ENCODE measurements at regions not wholly inside any gene's neighbourhood (a gene's known extent, or its start where the extent isn't known, plus 50 kb on each side); places are given as distances from the start of the nearest gene placed in this dataset.
"Not testable (repeated sequence)": the region's sequence is repeated elsewhere in the genome, so short reads cannot be mapped to it uniquely, and the experiment has no call there.

DNA sequence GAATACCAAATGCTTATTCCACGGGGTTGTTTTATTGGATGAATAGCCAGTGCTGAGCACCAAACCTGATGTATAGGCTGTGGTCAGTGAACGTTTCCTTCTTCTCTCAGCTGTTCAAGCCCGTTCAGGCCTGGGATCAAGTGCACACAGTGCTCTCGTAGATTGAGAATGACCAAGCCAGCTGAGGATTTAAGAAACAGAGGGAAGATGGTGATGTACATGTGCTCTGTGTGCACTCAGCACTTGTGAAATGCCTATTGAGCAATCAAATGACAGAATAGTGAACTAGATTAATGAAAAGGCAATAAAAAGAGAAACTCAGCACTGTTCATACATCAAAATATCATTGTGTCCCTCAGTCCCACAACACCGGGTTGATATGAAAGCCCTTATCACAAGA is 302.5 kb downstream of the BMPER start:
- peaks cover 2% of the 10 kb centered on the region for H3K9me3 Mint-ChIP-seq
- no peak overlapping the region for H3K27ac Mint-ChIP-seq
- no peak overlapping the region for H3K4me3 Mint-ChIP-seq
- H3K27me3 Mint-ChIP-seq = no peaks in the 10 kb centered on the region
- no peak for DNase-seq
- H3K4me1 Mint-ChIP-seq = no peaks in the 10 kb centered on the region
- no peaks in the 10 kb centered on the region for H3K36me3 Mint-ChIP-seq

DNA sequence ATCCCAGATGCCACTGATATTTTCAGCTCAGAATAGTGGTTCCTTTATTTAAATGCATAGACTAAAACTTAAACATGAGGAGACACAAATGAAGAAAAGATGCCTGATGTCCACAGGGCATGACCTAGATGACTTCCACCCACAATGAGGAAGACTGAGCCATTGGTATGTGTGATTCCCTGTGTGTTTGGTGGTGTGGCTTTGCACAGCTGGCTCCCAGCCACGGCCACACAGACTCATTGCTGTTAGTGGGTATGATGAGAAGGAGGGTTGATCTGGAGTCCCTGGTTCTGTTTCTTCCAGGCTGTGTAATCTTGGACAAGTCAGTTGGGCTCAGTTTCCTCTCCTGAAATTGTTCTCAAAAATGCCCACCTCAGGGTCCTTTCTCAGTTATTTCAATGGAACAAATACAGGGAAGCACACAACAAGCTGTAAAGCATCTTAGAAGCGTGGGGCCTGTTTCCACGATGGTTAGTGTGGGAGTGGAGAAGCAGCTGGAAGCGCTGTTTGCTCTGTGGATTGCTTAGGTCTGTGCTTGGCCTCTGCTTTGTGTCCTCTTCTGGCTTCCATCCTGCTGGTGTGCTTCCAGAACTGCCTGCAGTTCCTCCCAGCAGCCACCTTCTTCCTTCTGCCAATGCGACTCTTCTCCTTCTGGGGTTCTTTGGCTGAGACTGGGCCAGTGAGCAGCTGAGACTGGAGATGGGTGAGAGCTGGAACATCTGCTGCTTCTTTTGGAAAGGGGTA is 303.7 kb downstream of the BMPER start:
- DNase-seq = no peak
- H3K27ac Mint-ChIP-seq = no peak overlapping the region
- no peaks in the 10 kb centered on the region for H3K27me3 Mint-ChIP-seq
- no peaks in the 10 kb centered on the region for H3K36me3 Mint-ChIP-seq
- H3K4me3 Mint-ChIP-seq = no peak overlapping the region
- H3K4me1 Mint-ChIP-seq = no peaks in the 10 kb centered on the region
- H3K9me3 Mint-ChIP-seq = peaks cover 2% of the 10 kb centered on the region

DNA sequence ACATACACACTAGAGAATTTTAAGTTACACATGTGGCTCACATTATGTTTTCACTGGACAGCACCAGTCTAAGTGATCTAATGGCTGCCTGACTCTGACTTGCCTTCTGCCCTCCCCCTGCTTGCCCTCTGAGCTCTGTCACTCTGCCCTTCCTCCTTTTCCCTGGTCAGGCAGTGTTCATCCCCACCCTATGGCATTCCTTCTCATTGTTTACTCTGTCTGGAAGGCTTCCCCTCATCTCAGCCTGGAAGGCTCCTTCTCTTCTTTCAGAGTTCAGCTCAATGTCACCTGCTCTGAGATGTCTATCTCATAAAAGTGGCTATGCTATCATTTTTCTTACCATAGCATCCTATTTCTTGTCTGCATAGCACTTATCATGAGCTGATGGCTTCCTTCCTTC is 305.7 kb downstream of the BMPER start:
- Mint-ChIP-seq H3K4me1 (no peaks in the 10 kb centered on the region), H3K27me3 (no peaks in the 10 kb centered on the region), H3K4me3 (no peak overlapping the region), H3K36me3 (no peaks in the 10 kb centered on the region), H3K9me3 (peaks cover under 1% of the 10 kb centered on the region), H3K27ac (no peak overlapping the region)
- DNase-seq = no peak

DNA sequence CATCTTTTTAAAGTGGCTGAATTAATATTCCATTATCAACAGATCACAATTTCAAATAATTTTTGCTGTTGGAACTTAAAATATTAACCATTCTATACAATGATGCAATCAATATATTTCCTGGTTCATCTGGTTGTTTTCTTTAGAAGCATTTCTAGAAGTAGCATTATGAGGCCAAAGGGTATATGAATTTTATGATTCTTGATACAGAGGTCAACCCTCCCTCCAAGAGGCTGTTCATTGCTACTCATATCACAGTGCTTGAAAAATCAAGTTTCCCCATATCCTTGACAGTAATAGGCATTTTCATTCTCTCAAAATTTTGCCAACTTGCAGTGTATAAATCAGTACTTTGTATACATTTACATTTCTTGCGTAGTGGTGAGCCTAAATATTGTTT is 312.6 kb downstream of the BMPER start:
- Mint-ChIP-seq H3K4me3 (no peak overlapping the region), H3K36me3 (no peaks in the 10 kb centered on the region), H3K4me1 (no peaks in the 10 kb centered on the region), H3K27ac (no peak overlapping the region), H3K27me3 (no peaks in the 10 kb centered on the region), H3K9me3 (no peaks in the 10 kb centered on the region)
- DNase-seq = no peak

DNA sequence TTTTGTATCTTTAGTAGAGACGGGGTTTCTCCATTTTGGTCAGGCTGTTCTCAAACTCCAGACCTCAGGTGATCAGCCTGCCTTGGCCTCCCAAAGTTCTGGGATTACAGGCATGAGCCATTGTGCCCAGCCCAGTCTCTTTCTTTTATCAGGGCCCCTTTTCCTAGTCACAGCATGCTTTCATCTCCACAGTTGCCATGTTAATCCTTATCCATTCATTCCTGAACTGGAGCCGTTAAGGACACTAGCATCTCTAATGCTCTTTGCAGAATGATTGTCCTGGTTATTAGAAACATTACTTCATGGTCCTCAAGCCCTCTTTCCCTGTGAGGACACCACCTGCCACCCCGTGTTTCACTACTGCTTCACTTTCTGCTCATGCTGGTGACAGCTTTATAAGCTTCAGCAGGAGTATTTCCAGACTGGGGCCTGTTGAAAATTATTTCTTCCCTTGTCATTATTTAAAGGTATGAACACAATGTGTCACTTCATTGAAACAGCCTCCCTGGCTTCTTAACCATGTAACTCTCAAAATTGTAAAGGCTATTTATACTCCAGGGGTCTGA is 313.9 kb downstream of the BMPER start:
- no peaks in the 10 kb centered on the region for H3K36me3 Mint-ChIP-seq
- no peak for DNase-seq
- no peaks in the 10 kb centered on the region for H3K4me1 Mint-ChIP-seq
- no peaks in the 10 kb centered on the region for H3K27me3 Mint-ChIP-seq
- H3K4me3 Mint-ChIP-seq = no peak overlapping the region
- H3K27ac Mint-ChIP-seq = no peak overlapping the region
- no peaks in the 10 kb centered on the region for H3K9me3 Mint-ChIP-seq

DNA sequence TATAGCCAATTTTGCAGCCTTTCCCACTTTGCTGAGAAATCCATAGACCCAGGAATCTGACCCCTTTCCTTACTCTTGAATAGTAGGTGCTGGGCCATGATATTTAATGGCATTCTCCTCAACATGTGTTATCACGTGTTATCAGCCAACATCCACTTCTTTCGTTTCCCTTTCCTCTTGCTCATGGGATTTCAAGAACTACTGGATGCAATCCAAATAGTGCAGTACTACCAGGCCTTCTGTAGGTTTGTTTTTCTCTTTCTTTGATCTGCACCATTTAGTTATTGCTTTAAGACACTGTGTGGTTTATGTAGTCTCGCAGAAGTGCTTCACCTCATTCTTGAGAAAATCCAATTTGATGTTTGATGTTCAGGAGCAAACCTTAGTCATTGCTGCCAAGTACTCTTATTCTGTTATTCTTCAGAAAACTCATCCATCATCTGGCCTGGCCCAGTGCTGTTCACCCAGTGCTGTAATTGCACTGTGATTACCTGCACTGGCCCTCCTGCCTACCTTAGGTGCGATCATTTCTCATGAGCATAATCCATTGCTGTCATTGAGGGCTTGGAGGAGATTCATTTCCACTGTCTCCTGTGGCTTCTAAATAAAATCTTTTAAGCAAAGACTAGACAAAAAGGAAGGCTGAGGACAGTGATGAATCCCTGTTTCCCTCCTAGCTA is 315.3 kb downstream of the BMPER start:
- DNase-seq = no peak
- no peaks in the 10 kb centered on the region for H3K4me1 Mint-ChIP-seq
- H3K4me3 Mint-ChIP-seq = no peak overlapping the region
- H3K27ac Mint-ChIP-seq = no peak overlapping the region
- no peaks in the 10 kb centered on the region for H3K36me3 Mint-ChIP-seq
- H3K27me3 Mint-ChIP-seq = no peaks in the 10 kb centered on the region
- H3K9me3 Mint-ChIP-seq = no peaks in the 10 kb centered on the region

DNA sequence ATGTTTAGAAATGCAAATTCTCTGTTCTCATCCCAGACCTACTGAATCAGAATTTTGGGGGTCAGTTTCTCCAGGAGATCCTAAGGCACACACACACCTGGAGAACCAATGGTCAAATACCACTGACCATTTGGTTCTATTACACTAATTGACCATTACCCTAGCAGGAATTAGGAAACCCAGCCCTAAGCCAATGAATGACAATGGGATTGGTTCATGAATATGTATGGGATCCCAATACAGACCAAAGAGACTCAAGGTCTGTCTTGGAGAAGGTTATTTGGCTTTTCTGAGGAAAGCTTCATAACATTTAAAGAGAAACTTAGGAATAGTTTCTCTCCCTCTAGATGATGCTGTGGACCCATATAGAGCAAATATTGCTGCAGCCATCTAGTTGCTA is 317.0 kb downstream of the BMPER start:
- Mint-ChIP-seq H3K4me3 (no peak overlapping the region), H3K27me3 (no peaks in the 10 kb centered on the region), H3K27ac (no peak overlapping the region), H3K9me3 (no peaks in the 10 kb centered on the region), H3K36me3 (no peaks in the 10 kb centered on the region), H3K4me1 (no peaks in the 10 kb centered on the region)
- no peak for DNase-seq

DNA sequence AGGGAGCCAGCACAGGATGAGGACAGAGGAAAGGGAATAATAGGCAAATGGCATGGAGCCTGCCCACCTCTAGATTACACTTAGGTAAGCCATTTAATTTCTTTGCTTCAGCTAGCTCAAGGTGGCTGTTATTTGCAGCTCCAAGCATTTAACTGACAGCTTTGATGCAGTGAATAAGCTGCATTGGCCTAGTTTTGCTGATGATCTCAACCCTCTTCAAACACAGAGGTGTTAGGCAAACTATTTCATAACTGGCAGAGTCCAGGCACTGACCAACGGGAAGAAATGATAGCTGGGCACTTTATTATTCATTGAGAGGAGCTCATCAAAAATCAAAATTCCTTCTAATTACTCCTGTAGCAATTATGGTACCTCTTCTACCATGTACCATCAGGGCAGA is 317.4 kb downstream of the BMPER start:
- no peaks in the 10 kb centered on the region for H3K4me1 Mint-ChIP-seq

DNA sequence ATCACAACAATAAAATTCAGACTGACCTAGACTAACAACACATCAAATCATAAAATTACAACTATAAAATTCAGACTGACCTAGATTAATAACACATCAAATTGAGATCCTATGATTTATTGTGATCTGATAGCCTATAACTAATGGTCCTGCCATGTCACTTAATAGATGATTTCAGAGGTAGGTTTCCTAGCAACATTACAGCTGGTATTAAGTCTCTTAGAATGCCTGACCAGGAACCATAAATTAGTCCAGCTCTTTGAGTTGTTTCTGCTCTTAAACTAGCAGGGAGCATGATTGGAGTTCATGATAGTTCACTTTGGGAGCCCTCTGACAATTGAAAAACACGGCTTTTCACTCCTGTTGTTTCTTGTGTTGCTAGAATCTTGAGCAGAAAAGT is 318.9 kb downstream of the BMPER start:
- H3K27ac Mint-ChIP-seq = no peak overlapping the region
- DNase-seq = no peak
- H3K4me3 Mint-ChIP-seq = no peak overlapping the region
- H3K9me3 Mint-ChIP-seq = no peaks in the 10 kb centered on the region
- no peaks in the 10 kb centered on the region for H3K4me1 Mint-ChIP-seq
- H3K36me3 Mint-ChIP-seq = no peaks in the 10 kb centered on the region
- no peaks in the 10 kb centered on the region for H3K27me3 Mint-ChIP-seq

More for the DNA sequence above, 317.4 kb downstream of the BMPER start:
- H3K27me3 Mint-ChIP-seq = no peaks in the 10 kb centered on the region
- H3K9me3 Mint-ChIP-seq = no peaks in the 10 kb centered on the region
- DNase-seq = no peak
- no peaks in the 10 kb centered on the region for H3K36me3 Mint-ChIP-seq
- no peak overlapping the region for H3K4me3 Mint-ChIP-seq
- no peak overlapping the region for H3K27ac Mint-ChIP-seq

DNA sequence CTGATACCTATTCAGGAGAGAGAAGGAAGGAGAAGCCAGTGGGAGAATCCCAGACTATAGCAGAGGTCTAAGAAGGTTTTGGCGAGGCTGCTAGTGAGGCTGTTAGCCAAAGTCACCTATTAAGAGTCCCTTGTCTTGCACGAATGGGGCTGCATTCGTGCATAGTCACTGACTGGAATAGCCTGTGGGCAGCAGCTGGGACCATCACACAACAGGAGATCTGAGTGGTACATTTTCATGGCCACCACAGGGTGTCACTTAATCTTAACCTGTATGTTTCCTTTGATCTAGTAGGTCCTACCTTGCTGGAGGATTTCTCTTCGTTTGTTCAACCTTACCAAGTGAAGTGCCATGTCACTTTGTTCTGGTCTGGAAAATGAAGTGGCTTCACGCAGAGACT is 319.9 kb downstream of the BMPER start:
- Mint-ChIP-seq H3K4me1 (no peaks in the 10 kb centered on the region), H3K36me3 (no peaks in the 10 kb centered on the region), H3K27me3 (no peaks in the 10 kb centered on the region), H3K9me3 (peaks cover 5% of the 10 kb centered on the region), H3K4me3 (no peak overlapping the region), H3K27ac (no peak overlapping the region)
- no peak for DNase-seq

DNA sequence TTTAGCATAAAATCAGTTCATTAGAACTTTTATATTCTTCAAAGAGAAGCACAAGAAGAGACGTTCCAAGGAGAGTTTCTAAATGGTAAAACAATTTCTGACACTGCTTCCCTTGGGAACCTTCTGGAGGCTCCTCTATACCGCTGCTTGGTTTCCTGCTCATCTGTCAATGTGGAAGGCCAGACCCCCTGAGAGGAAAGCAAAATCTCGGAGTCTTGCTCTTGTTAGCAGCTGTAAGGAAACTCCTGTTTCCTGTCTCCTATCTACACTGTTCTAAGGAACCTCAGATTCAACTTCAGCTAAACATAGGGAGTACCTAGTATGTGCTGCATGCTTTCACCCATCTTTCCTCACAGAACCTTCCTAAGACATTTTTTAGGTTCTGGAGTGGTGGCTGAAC is 322.2 kb downstream of the BMPER start:
- no peak overlapping the region for H3K27ac Mint-ChIP-seq
- H3K9me3 Mint-ChIP-seq = peaks cover 13% of the 10 kb centered on the region
- no peak for DNase-seq
- no peaks in the 10 kb centered on the region for H3K4me1 Mint-ChIP-seq
- H3K27me3 Mint-ChIP-seq = no peaks in the 10 kb centered on the region
- H3K4me3 Mint-ChIP-seq = no peak overlapping the region
- no peaks in the 10 kb centered on the region for H3K36me3 Mint-ChIP-seq

DNA sequence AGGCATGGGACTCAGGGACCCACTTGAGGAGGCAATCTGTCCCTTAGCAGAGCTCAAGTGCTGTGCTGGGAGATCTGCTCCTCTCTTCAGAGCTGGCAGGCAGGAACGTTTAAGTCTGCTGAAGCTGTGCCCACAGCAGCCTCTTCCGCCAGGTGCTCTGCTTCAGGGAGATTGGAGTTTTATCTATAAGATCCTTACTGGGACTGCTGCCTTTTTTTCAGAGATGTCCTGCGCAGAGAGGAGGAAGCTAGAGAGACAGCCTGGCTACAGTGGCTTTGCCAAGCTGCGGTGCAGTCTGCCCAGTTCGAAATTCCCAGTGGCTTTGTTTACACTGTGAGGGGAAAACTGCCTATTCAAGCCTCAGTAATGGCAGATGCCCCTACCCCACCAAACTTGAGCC is 329.8 kb downstream of the BMPER start:
- not testable (repeated sequence) for H3K4me1 Mint-ChIP-seq

DNA sequence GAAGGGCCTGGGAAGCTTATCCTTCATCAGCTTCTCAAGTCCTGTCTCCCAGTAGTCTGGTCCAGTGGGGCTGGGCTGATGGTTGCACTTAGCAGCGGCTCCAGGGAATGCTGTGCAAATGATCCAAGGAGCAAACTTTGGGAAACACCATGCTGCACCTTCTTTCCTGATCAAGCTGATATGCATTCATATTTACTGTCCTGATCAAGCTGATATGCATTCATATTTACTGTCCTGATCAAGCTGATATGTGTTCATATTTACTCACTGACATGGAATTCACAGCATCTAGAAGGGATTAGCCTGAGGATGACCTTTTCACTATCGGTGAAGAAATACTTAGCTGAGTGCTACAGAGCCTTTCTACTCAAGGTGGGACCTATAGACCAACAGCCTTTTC is 330.7 kb downstream of the BMPER start:
- H3K4me3 Mint-ChIP-seq = no peak overlapping the region
- peaks cover 3% of the 10 kb centered on the region for H3K9me3 Mint-ChIP-seq
- no peaks in the 10 kb centered on the region for H3K36me3 Mint-ChIP-seq
- no peaks in the 10 kb centered on the region for H3K27me3 Mint-ChIP-seq
- H3K27ac Mint-ChIP-seq = no peak overlapping the region
- no peaks in the 10 kb centered on the region for H3K4me1 Mint-ChIP-seq
- no peak for DNase-seq

More for the DNA sequence above, 329.8 kb downstream of the BMPER start:
- H3K9me3 Mint-ChIP-seq, DNase-seq, H3K4me3 Mint-ChIP-seq, H3K27me3 Mint-ChIP-seq, H3K36me3 Mint-ChIP-seq, H3K27ac Mint-ChIP-seq: not testable (repeated sequence)

DNA sequence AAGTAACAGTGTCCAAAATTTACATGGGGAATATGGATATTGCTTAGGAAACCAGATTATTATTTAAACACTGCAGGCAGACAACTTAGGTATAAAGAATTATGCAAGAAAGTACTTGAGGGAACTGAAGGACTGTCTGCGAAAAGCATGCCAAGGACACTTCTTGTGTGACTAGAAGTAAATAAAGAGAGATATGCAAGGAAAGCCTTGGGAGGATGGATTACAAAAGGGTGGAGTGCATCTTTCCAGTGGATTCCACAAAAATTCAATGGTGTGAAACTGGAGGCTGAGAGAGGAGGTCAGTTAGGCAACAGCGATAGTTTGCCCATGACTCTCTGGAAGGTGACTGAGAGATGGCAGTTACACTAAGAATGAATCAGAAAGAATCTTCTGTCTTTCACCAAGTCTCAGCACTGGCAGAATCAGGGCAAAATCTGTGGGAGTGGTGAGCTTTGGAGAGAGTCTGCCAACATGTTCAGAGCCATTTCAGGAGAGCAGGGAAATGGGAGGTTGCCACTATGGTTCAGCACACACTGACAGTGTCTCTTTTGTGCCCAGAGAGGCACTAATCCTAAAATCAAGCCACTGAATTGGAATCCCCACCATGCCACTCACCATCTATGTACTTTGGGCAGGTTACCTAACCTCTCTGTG is 331.6 kb downstream of the BMPER start:
- DNase-seq = no peak
- Mint-ChIP-seq H3K27me3 (no peaks in the 10 kb centered on the region), H3K4me3 (no peak overlapping the region), H3K27ac (no peak overlapping the region), H3K36me3 (no peaks in the 10 kb centered on the region), H3K4me1 (no peaks in the 10 kb centered on the region), H3K9me3 (no peaks in the 10 kb centered on the region)

DNA sequence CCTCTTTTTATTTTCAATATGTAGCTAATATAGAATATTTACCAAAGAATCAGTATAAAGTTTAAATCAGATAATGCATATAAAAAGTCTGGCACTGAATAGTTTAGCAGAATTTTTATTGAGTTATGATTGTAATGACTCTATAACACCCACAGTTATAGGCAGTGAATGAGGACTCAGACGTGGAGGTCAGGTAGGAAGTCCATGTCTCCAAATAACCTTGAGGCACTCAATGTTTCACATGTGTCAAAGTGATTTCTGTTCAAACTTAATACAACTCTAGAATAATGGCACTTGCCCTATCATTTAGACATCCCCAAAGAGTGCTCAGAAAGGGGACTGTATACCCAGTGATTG is 332.1 kb downstream of the BMPER start:
- Mint-ChIP-seq H3K4me1 (no peaks in the 10 kb centered on the region), H3K27ac (no peak overlapping the region), H3K36me3 (no peaks in the 10 kb centered on the region), H3K27me3 (no peaks in the 10 kb centered on the region), H3K9me3 (no peaks in the 10 kb centered on the region), H3K4me3 (no peak overlapping the region)
- no peak for DNase-seq

All from activated naive CD8-positive, alpha-beta T cell treated with anti-CD3 and anti-CD28 coated beads for 36 hours (primary cell).